H1 (cell line): ENCODE measurements at regions not wholly inside any gene's neighbourhood (a gene's known extent, or its start where the extent isn't known, plus 50 kb on each side); places are given as distances from the start of the nearest gene placed in this dataset.

Experiments
- BACH1 ChIP-seq: IDR thresholded peaks from 2 replicates; pipeline ENCODE4 v1.6.1; 2012; ENCODE audit warnings: low read length, improper control_type of control experiment
- CHD2 ChIP-seq: IDR thresholded peaks from 2 replicates; pipeline ENCODE4 v1.6.1; 2012; ENCODE audit warnings: low read length, improper control_type of control experiment
- CREB1 ChIP-seq: IDR thresholded peaks from 2 replicates; pipeline ENCODE4 v1.6.1; 2012; ENCODE audit warnings: inconsistent platforms
- FOSL1 ChIP-seq: IDR thresholded peaks from 2 replicates; pipeline ENCODE4 v1.6.1; 2011; ENCODE audit warnings: mild to moderate bottlenecking, low read depth, low read length, moderate library complexity; ENCODE audit not compliant: insufficient read depth
- HDAC2 ChIP-seq, 2 experiments: fragments of 300-600 bp in 1 of 2; sonication (generic) in 1 of 2; IDR thresholded peaks; 2 replicates each; pipeline ENCODE4 v1.6.1; 2011 to 2012; ENCODE audit warnings: low read depth in 2 of 2, low read length in 2 of 2, mild to moderate bottlenecking in 2 of 2, moderate library complexity in 2 of 2, borderline replicate concordance in 1 of 2, inconsistent platforms in 1 of 2
- HDAC6 ChIP-seq: IDR thresholded peaks from one replicate; pipeline ENCODE4 v1.7.1; 2012; ENCODE audit warnings: low read depth, mild to moderate bottlenecking, inconsistent platforms, low read length, moderate library complexity
- JUN ChIP-seq: IDR thresholded peaks from 2 replicates; pipeline ENCODE4 v1.6.1; 2011; ENCODE audit warnings: low read depth, mild to moderate bottlenecking, improper control_type of control experiment, low read length
- KDM4A ChIP-seq: IDR thresholded peaks from one replicate; pipeline ENCODE4 v1.7.1; 2012; ENCODE audit warnings: low read depth, mild to moderate bottlenecking, moderate library complexity, low read length, inconsistent platforms; ENCODE audit not compliant: severe bottlenecking
- PHF8 ChIP-seq: fragments of 200-600 bp; sonication (generic); conservative IDR thresholded peaks from 2 replicates; pipeline ENCODE4 v1.7.1; 2012; ENCODE audit warnings: low read depth, mild to moderate bottlenecking, inconsistent platforms, low read length, moderate library complexity
- POLR2A ChIP-seq, 2 experiments: IDR thresholded peaks; 1 replicate in 1 of 2; 2 replicates in 1 of 2; pipeline ENCODE4 v1.6.1; 2011; ENCODE audit warnings: low read depth in 2 of 2, low read length in 2 of 2, mild to moderate bottlenecking in 2 of 2; ENCODE audit errors: control extremely low read depth in 1 of 2
- SAP30 ChIP-seq: fragments of 300-600 bp; sonication (generic); IDR thresholded peaks from 2 replicates; pipeline ENCODE4 v1.7.1; 2012; ENCODE audit warnings: low read length, moderate library complexity, mild to moderate bottlenecking, inconsistent platforms; ENCODE audit not compliant: insufficient read depth, insufficient replicate concordance
- YY1 ChIP-seq: IDR thresholded peaks from 2 replicates; pipeline ENCODE4 v1.6.1; 2011; ENCODE audit warnings: low read depth, mild to moderate bottlenecking, low read length
- TF ChIP-seq, protein P1 (sequence below), 3 experiments: IDR thresholded peaks; 1 replicate in 2 of 3; 2 replicates in 1 of 3; pipeline versions ENCODE4 v1.5.1 to v1.6.1; 2011; ENCODE audit warnings: low read length in 3 of 3, mild to moderate bottlenecking in 3 of 3, inconsistent platforms in 2 of 3, low read depth in 1 of 3, moderate library complexity in 1 of 3; ENCODE audit not compliant: insufficient read depth in 1 of 3; ENCODE audit errors: control extremely low read depth in 1 of 3
- TF ChIP-seq, protein P2 (sequence below): IDR thresholded peaks from 2 replicates; pipeline ENCODE4 v1.6.1; 2012; ENCODE audit warnings: low read length, inconsistent platforms

GRCh38 chr1:37342736-37343135 is 131.6 kb upstream of the ZC3H12A start:
- TF ChIP-seq, protein P1, sequence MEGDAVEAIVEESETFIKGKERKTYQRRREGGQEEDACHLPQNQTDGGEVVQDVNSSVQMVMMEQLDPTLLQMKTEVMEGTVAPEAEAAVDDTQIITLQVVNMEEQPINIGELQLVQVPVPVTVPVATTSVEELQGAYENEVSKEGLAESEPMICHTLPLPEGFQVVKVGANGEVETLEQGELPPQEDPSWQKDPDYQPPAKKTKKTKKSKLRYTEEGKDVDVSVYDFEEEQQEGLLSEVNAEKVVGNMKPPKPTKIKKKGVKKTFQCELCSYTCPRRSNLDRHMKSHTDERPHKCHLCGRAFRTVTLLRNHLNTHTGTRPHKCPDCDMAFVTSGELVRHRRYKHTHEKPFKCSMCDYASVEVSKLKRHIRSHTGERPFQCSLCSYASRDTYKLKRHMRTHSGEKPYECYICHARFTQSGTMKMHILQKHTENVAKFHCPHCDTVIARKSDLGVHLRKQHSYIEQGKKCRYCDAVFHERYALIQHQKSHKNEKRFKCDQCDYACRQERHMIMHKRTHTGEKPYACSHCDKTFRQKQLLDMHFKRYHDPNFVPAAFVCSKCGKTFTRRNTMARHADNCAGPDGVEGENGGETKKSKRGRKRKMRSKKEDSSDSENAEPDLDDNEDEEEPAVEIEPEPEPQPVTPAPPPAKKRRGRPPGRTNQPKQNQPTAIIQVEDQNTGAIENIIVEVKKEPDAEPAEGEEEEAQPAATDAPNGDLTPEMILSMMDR (IDR thresholded peaks at IDR 0.05; ENCODE audit: control extremely low read depth in 1 of 3, insufficient read depth in 1 of 3, low read depth in 1 of 3, low read length in 3 of 3) = peak in 2 of 3 experiments; percentile 3 to 10; a peak in 2 of 4 replicates
- TF ChIP-seq CREB1 = no peak
- TF ChIP-seq POLR2A (IDR thresholded peaks at IDR 0.05; ENCODE audit: control extremely low read depth in 1 of 2, low read depth in 2 of 2, low read length in 2 of 2) = no peak
- no peak for TF ChIP-seq HDAC2 (IDR thresholded peaks at IDR 0.05; ENCODE audit: borderline replicate concordance in 1 of 2, low read depth in 2 of 2, low read length in 2 of 2)
- TF ChIP-seq SAP30 = no peak
- TF ChIP-seq, protein P2, sequence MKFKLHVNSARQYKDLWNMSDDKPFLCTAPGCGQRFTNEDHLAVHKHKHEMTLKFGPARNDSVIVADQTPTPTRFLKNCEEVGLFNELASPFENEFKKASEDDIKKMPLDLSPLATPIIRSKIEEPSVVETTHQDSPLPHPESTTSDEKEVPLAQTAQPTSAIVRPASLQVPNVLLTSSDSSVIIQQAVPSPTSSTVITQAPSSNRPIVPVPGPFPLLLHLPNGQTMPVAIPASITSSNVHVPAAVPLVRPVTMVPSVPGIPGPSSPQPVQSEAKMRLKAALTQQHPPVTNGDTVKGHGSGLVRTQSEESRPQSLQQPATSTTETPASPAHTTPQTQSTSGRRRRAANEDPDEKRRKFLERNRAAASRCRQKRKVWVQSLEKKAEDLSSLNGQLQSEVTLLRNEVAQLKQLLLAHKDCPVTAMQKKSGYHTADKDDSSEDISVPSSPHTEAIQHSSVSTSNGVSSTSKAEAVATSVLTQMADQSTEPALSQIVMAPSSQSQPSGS = no peak
- no peak for TF ChIP-seq KDM4A
- no peak for TF ChIP-seq PHF8
- TF ChIP-seq CHD2 = no peak
- TF ChIP-seq BACH1 = no peak
- TF ChIP-seq FOSL1 = no peak
- TF ChIP-seq JUN = no peak
- TF ChIP-seq YY1 = no peak
- TF ChIP-seq HDAC6 = no peak
